ENCODE measurements at regions not wholly inside any gene's neighbourhood (a gene's known extent, or its start where the extent isn't known, plus 50 kb on each side); places are given as distances from the start of the nearest gene placed in this dataset.

DNA sequence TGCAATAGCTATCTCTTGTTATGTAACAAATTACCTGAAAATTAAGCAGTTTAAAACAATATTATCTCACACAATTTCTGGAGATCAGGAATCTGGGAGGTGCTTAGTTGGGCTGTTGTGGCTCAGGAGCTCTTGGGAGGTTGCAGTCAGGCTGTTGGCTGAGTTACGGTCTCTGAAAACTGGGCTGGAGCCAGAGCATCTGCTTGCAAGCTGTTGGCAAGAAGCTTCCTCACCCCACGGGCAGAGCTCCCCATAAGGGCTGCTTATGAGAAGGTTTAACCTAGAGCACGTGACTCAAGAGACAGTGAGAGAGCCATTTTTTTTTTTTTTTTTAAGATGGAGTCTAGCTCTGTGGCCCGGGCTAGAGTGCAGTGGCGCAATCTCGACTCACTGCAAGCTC lies 346.8 kb downstream of the ATP23 start (continued):
- TF ChIP-seq SP1 (IDR thresholded peaks at IDR 0.05; ENCODE audit: low read depth) (no peak), CBX3 (IDR thresholded peaks at IDR 0.05; ENCODE audit: low read depth) (no peak), EZH2phosphoT487 (IDR thresholded peaks at IDR 0.05; ENCODE audit: borderline replicate concordance) (no peak), ZNF274 (IDR thresholded peaks at IDR 0.05; ENCODE audit: low read depth, low read length) (no peak), EGR1 (IDR thresholded peaks at IDR 0.05; ENCODE audit: low read depth) (no peak)
- TF ChIP-seq, protein P1, sequence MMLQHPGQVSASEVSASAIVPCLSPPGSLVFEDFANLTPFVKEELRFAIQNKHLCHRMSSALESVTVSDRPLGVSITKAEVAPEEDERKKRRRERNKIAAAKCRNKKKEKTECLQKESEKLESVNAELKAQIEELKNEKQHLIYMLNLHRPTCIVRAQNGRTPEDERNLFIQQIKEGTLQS (IDR thresholded peaks at IDR 0.05): no peak

DNA sequence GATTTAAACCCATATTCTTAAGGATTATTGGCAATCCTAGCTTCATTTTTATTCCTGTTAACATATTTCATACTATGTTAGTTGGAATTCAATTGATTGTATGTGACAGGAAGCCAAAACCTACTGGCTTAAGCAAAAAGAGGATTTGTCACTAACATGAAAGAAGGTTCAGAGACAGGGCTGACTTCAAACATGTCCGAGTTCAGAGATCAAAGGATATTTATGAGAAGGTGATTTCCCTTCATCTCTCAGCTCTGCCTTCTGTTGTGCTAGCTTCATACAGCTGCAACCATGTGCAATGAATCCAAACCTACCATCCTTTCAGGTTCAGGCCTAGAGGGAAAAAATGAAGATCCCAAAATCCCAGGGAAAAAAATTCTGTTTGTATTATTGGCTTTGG lies 349.7 kb downstream of the ATP23 start:
- H3K27ac ChIP-seq (ENCODE audit: low read depth, low read length): no peak overlapping the region
- intact Hi-C loops (cut with micrococcal nuclease): no loop called here
- no peaks in the 10 kb centered on the region for H3K36me3 ChIP-seq (ENCODE audit: control insufficient read depth in 1 of 2, insufficient read depth in 2 of 2, low read length in 2 of 2)
- H4K20me1 ChIP-seq (ENCODE audit: insufficient read depth): no peaks in the 10 kb centered on the region
- no peaks in the 10 kb centered on the region for H3K79me2 ChIP-seq (ENCODE audit: insufficient read depth, low read length)
- H3K9ac ChIP-seq (ENCODE audit: low read length): no peak overlapping the region
- no peak overlapping the region for H3K4me2 ChIP-seq (ENCODE audit: low read length)
- no peak for DNase-seq (ENCODE audit: low read depth, low spot score)
- no peak for TF ChIP-seq POLR2AphosphoS5 (IDR thresholded peaks at IDR 0.05; ENCODE audit: low read depth, low read length)
- TF ChIP-seq ELF1 (IDR thresholded peaks at IDR 0.05; ENCODE audit: borderline replicate concordance, low read depth): no peak
- peak; percentile 56 for TF ChIP-seq TCF7L2 (IDR thresholded peaks at IDR 0.05; ENCODE audit: borderline replicate concordance, extremely low read depth, insufficient read depth, insufficient read length)
- no peaks in the 10 kb centered on the region for H3K27me3 ChIP-seq (ENCODE audit: insufficient read depth, low read length)
- no peak overlapping the region for H2AFZ ChIP-seq (ENCODE audit: low read depth, low read length, poor library complexity, severe bottlenecking)
- POLR2A ChIA-PET: no interaction called here
- no TSS peak for BruUV-seq (replicated peaks)
- H3K9me3 ChIP-seq (ENCODE audit: control insufficient read depth in 1 of 2, insufficient read depth in 1 of 2, low read depth in 1 of 2, low read length in 2 of 2): no peaks in the 10 kb centered on the region
- no peaks in the 10 kb centered on the region for H3K9me2 ChIP-seq (ENCODE audit: insufficient read depth)
- RAD21 ChIA-PET (ENCODE audit: low non-redundant PET in 1 of 2, low total read pairs in 2 of 2, uncharacterized antibody in 2 of 2, unreplicated experiment in 2 of 2): no interaction called here
- CTCF ChIA-PET: no interaction called here
- ATAC-seq: no peak
- no peak overlapping the region for H3K4me3 ChIP-seq (replicated peaks in 1 of 2; ENCODE audit: low read depth in 1 of 2, low read length in 2 of 2)
- no peaks in the 10 kb centered on the region for H3K4me1 ChIP-seq (ENCODE audit: control insufficient read depth in 1 of 2, insufficient read depth in 2 of 2, low read length in 2 of 2)
